HEK293 (cell line): ENCODE measurements at regions not wholly inside any gene's neighbourhood (a gene's known extent, or its start where the extent isn't known, plus 50 kb on each side); places are given as distances from the start of the nearest gene placed in this dataset.

Experiments used
- CTCF ChIA-PET: fragments of 350-600 bp; formaldehyde crosslinking; extraction: SDS; loops from one replicate; lab custom pipeline; 2021; ENCODE audit warnings: antibody characterized with exemption; lab: Yijun Ruan, JAX
- POLR2A ChIA-PET: fragments of 300-600 bp; formaldehyde crosslinking; extraction: SDS; loops from one replicate; lab custom pipeline; 2020; ENCODE audit warnings: antibody characterized with exemption, inconsistent platforms; lab: Yijun Ruan, JAX
- H3K27ac ChIP-seq: fragments of 200-500 bp; sonication (Bioruptor generic); 2 replicates; pipeline ENCODE4 v1.5.1; 2014; ENCODE audit warnings: low read depth, low read length, control low read depth, inconsistent platforms; ENCODE audit errors: extremely low read depth
- H3K36me3 ChIP-seq, 2 experiments: fragments of 200-500 bp in 1 of 2; sonication (Bioruptor generic) in 1 of 2; 1 replicate in 1 of 2; 2 replicates in 1 of 2; pipeline ENCODE4 v1.5.1; 2014 to 2017; ENCODE audit warnings: inconsistent platforms in 2 of 2, low read length in 2 of 2; ENCODE audit not compliant: control insufficient read depth in 2 of 2, insufficient read depth in 1 of 2
- H3K4me1 ChIP-seq: fragments of 200-500 bp; sonication (Bioruptor generic); 2 replicates; pipeline ENCODE4 v1.5.1; 2014; ENCODE audit warnings: mild to moderate bottlenecking, low read length, inconsistent platforms; ENCODE audit not compliant: control insufficient read depth, insufficient read depth
- H3K4me3 ChIP-seq: 2 replicates; pipeline ENCODE4 v1.5.1; 2011; ENCODE audit warnings: low read depth, mild to moderate bottlenecking, control low read depth, low read length, moderate library complexity
- H3K9me3 ChIP-seq: fragments of 200-500 bp; sonication (Bioruptor generic); 2 replicates; pipeline ENCODE4 v1.5.1; 2014; ENCODE audit warnings: low read depth, low read length, inconsistent platforms; ENCODE audit not compliant: control insufficient read depth, insufficient read depth
- IKZF3 ChIP-seq: fragments of 450-650 bp; IDR thresholded peaks from 2 replicates; pipeline ENCODE4 v1.5.0; 2018; ENCODE audit warnings: missing biosample characterization, mild to moderate bottlenecking, missing genetic modification characterization, moderate library complexity
- KLF16 ChIP-seq: fragments of 450-650 bp; formaldehyde crosslinking; IDR thresholded peaks from 2 replicates; pipeline ENCODE4 v1.5.1; 2017; ENCODE audit warnings: missing biosample characterization, missing genetic modification characterization
- KLF7 ChIP-seq: fragments of 450-650 bp; formaldehyde crosslinking; IDR thresholded peaks from 2 replicates; pipeline ENCODE4 v1.5.1; 2016; ENCODE audit warnings: missing biosample characterization, missing genetic modification characterization, borderline replicate concordance
- YY2 ChIP-seq: fragments of 450-650 bp; formaldehyde crosslinking; IDR thresholded peaks from 2 replicates; pipeline ENCODE4 v1.5.1; 2016; ENCODE audit warnings: missing biosample characterization, missing genetic modification characterization
- ZBTB1 ChIP-seq: fragments of 450-650 bp; formaldehyde crosslinking; IDR thresholded peaks from 2 replicates; pipeline ENCODE4 v1.5.1; 2016; ENCODE audit warnings: missing biosample characterization, missing genetic modification characterization
- ZEB2 ChIP-seq: fragments of 450-650 bp; formaldehyde crosslinking; IDR thresholded peaks from 2 replicates; pipeline ENCODE4 v1.5.1; 2016; ENCODE audit warnings: missing biosample characterization, missing genetic modification characterization
- ZNF138 ChIP-seq: fragments of 450-650 bp; formaldehyde crosslinking; IDR thresholded peaks from 2 replicates; pipeline ENCODE4 v1.5.1; 2016; ENCODE audit warnings: missing biosample characterization, missing genetic modification characterization, borderline replicate concordance
- ZNF214 ChIP-seq: fragments of 450-650 bp; formaldehyde crosslinking; IDR thresholded peaks from 2 replicates; pipeline ENCODE4 v1.5.1; 2017; ENCODE audit warnings: missing biosample characterization, mild to moderate bottlenecking, missing genetic modification characterization, borderline replicate concordance
- ZNF221 ChIP-seq: fragments of 450-650 bp; formaldehyde crosslinking; IDR thresholded peaks from 2 replicates; pipeline ENCODE4 v1.5.1; 2017; ENCODE audit warnings: missing biosample characterization, missing genetic modification characterization, borderline replicate concordance
- ZNF394 ChIP-seq: fragments of 450-650 bp; formaldehyde crosslinking; IDR thresholded peaks from 2 replicates; pipeline ENCODE4 v1.5.1; 2016; ENCODE audit warnings: missing biosample characterization, missing genetic modification characterization, mild to moderate bottlenecking, moderate library complexity, borderline replicate concordance
- ZNF571 ChIP-seq: fragments of 450-650 bp; formaldehyde crosslinking; IDR thresholded peaks from 2 replicates; pipeline ENCODE4 v1.5.0; 2017; ENCODE audit warnings: missing biosample characterization, missing genetic modification characterization
- ZNF623 ChIP-seq: fragments of 450-650 bp; formaldehyde crosslinking; IDR thresholded peaks from 2 replicates; pipeline ENCODE4 v1.5.1; 2016; ENCODE audit warnings: missing biosample characterization, missing genetic modification characterization
- ZXDB ChIP-seq: fragments of 450-650 bp; formaldehyde crosslinking; IDR thresholded peaks from 2 replicates; pipeline ENCODE4 v1.5.1; 2016; ENCODE audit warnings: missing biosample characterization, missing genetic modification characterization
- TF ChIP-seq, protein P1 (sequence below): fragments of 450-650 bp; formaldehyde crosslinking; IDR thresholded peaks from 2 replicates; pipeline ENCODE4 v1.5.1; 2017; ENCODE audit warnings: missing biosample characterization, missing genetic modification characterization
- TF ChIP-seq, protein P2 (sequence below): fragments of 450-650 bp; formaldehyde crosslinking; IDR thresholded peaks from 2 replicates; pipeline ENCODE4 v1.5.1; 2016; ENCODE audit warnings: missing biosample characterization, missing genetic modification characterization
- TF ChIP-seq, protein P3 (sequence below): fragments of 450-650 bp; formaldehyde crosslinking; IDR thresholded peaks from 2 replicates; pipeline ENCODE4 v1.5.1; 2016; ENCODE audit warnings: missing biosample characterization, missing genetic modification characterization
- TF ChIP-seq, protein P4 (sequence below): sonication (generic); formaldehyde crosslinking; IDR thresholded peaks from 2 replicates; pipeline ENCODE4 v1.8.1; 2022; ENCODE audit warnings: mild to moderate bottlenecking, moderate library complexity, missing genetic modification reagents
- TF ChIP-seq, protein P5 (sequence below): fragments of 450-650 bp; formaldehyde crosslinking; IDR thresholded peaks from 2 replicates; pipeline ENCODE4 v1.5.0; 2017; ENCODE audit warnings: missing biosample characterization, missing genetic modification characterization, borderline replicate concordance
- TF ChIP-seq, protein P6 (sequence below): fragments of 450-650 bp; IDR thresholded peaks from 2 replicates; pipeline ENCODE4 v1.5.1; 2018; ENCODE audit warnings: missing biosample characterization, mild to moderate bottlenecking, missing genetic modification characterization

DNA sequence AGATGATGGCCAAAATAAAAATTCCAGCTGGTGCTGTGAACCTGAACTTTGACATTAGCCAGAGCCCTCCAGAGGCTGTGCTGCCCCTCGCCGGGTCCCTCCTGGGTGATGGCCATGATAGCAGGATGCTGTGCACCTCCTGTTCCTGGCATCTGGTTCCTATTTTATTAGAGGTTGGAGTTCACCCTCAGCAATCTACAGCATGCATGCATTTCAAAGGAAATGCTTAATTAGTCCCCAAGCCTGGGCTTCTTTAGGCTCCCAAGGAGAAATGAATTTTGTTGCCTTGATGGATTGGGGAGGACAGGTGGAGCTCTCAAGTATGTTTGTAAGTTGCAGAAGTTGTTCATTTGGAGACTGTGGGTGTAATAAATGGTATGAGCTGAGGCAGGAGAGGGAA lies 166.9 kb downstream of the GLI2 start (continued):
- TF ChIP-seq, protein P1, sequence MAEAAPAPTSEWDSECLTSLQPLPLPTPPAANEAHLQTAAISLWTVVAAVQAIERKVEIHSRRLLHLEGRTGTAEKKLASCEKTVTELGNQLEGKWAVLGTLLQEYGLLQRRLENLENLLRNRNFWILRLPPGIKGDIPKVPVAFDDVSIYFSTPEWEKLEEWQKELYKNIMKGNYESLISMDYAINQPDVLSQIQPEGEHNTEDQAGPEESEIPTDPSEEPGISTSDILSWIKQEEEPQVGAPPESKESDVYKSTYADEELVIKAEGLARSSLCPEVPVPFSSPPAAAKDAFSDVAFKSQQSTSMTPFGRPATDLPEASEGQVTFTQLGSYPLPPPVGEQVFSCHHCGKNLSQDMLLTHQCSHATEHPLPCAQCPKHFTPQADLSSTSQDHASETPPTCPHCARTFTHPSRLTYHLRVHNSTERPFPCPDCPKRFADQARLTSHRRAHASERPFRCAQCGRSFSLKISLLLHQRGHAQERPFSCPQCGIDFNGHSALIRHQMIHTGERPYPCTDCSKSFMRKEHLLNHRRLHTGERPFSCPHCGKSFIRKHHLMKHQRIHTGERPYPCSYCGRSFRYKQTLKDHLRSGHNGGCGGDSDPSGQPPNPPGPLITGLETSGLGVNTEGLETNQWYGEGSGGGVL (tag by site-specific recombination), result no peak
- TF ChIP-seq ZBTB1 (tag by site-specific recombination) (no peak), ZEB2 (tag by site-specific recombination) (no peak), IKZF3 (tag by site-specific recombination) (no peak), ZNF138 (tag by site-specific recombination) (no peak), KLF7 (no peak), ZNF623 (tag by site-specific recombination) (no peak), YY2 (no peak)
- TF ChIP-seq, protein P2, sequence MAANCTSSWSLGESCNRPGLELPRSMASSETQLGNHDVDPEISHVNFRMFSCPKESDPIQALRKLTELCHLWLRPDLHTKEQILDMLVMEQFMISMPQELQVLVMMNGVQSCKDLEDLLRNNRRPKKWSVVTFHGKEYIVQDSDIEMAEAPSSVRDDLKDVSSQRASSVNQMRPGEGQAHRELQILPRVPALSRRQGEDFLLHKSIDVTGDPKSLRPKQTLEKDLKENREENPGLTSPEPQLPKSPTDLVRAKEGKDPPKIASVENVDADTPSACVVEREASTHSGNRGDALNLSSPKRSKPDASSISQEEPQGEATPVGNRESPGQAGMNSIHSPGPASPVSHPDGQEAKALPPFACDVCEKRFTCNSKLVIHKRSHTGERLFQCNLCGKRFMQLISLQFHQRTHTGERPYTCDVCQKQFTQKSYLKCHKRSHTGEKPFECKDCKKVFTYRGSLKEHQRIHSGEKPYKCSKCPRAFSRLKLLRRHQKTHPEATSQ (tag by site-specific recombination), result no peak
- TF ChIP-seq, protein P3, sequence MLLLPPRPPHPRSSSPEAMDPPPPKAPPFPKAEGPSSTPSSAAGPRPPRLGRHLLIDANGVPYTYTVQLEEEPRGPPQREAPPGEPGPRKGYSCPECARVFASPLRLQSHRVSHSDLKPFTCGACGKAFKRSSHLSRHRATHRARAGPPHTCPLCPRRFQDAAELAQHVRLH (tag by site-specific recombination), result no peak

DNA sequence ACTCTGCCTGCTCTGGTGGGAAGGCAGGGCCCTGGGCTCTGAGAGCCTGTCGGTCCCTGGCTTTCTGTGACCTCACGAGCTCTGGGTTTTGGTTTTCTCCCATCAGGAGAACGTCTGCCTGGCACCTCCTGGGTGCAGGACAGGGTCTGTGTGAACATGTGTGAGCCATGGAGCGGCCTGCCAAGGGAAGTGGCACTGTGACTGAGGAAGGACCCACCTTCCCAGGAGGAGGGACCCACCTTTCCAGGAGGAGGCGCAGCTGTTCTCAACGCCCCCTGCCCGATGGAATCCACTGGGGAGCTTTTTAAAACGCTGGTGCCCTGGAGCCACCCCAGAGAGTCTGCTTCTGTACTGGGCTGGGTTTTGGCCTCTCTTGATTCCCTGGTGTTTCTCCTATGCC lies 168.7 kb downstream of the GLI2 start:
- H3K4me1 ChIP-seq, result no peaks in the 10 kb centered on the region
- ChIA-PET POLR2A (no interaction called here), CTCF (no interaction called here)
- no peak overlapping the region for H3K4me3 ChIP-seq
- H3K9me3 ChIP-seq, result no peaks in the 10 kb centered on the region
- no peak for TF ChIP-seq KLF16 (tag by site-specific recombination)
- TF ChIP-seq, protein P4, sequence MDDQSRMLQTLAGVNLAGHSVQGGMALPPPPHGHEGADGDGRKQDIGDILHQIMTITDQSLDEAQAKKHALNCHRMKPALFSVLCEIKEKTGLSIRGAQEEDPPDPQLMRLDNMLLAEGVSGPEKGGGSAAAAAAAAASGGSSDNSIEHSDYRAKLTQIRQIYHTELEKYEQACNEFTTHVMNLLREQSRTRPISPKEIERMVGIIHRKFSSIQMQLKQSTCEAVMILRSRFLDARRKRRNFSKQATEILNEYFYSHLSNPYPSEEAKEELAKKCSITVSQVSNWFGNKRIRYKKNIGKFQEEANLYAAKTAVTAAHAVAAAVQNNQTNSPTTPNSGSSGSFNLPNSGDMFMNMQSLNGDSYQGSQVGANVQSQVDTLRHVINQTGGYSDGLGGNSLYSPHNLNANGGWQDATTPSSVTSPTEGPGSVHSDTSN (CRISPR knock-in tag), result no peak
- TF ChIP-seq ZNF394 (tag by site-specific recombination), result no peak
- no peak for TF ChIP-seq ZNF214 (tag by site-specific recombination)
- no peak for TF ChIP-seq ZNF221 (tag by site-specific recombination)
- TF ChIP-seq, protein P5, sequence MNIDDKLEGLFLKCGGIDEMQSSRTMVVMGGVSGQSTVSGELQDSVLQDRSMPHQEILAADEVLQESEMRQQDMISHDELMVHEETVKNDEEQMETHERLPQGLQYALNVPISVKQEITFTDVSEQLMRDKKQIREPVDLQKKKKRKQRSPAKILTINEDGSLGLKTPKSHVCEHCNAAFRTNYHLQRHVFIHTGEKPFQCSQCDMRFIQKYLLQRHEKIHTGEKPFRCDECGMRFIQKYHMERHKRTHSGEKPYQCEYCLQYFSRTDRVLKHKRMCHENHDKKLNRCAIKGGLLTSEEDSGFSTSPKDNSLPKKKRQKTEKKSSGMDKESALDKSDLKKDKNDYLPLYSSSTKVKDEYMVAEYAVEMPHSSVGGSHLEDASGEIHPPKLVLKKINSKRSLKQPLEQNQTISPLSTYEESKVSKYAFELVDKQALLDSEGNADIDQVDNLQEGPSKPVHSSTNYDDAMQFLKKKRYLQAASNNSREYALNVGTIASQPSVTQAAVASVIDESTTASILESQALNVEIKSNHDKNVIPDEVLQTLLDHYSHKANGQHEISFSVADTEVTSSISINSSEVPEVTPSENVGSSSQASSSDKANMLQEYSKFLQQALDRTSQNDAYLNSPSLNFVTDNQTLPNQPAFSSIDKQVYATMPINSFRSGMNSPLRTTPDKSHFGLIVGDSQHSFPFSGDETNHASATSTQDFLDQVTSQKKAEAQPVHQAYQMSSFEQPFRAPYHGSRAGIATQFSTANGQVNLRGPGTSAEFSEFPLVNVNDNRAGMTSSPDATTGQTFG, result no peak
- no peak for TF ChIP-seq ZXDB (tag by site-specific recombination)
- no peak for TF ChIP-seq ZNF571 (tag by site-specific recombination)
- TF ChIP-seq, protein P6, sequence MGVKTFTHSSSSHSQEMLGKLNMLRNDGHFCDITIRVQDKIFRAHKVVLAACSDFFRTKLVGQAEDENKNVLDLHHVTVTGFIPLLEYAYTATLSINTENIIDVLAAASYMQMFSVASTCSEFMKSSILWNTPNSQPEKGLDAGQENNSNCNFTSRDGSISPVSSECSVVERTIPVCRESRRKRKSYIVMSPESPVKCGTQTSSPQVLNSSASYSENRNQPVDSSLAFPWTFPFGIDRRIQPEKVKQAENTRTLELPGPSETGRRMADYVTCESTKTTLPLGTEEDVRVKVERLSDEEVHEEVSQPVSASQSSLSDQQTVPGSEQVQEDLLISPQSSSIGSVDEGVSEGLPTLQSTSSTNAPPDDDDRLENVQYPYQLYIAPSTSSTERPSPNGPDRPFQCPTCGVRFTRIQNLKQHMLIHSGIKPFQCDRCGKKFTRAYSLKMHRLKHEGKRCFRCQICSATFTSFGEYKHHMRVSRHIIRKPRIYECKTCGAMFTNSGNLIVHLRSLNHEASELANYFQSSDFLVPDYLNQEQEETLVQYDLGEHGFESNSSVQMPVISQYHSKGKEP (tag by site-specific recombination), result no peak
- no peak overlapping the region for H3K27ac ChIP-seq
- H3K36me3 ChIP-seq, result no peaks in the 10 kb centered on the region
